Psoas muscle (tissue), 7 donors: ENCODE measurements at regions not wholly inside any gene's neighbourhood (a gene's known extent, or its start where the extent isn't known, plus 50 kb on each side); places are given as distances from the start of the nearest gene placed in this dataset.

Experiments used
- ATAC-seq, 4 donors: fragments of 200-7000 bp; cut with Tn5 transposase; one replicate each; pipeline ENCODE4 v1.9.1; 2020; ENCODE audit warnings: moderate library complexity in 3 of 4, mild to moderate bottlenecking in 2 of 4
- DNase-seq, 2 donors: peaks; one replicate each; pipeline ENCODE4 v3.0.0-alpha.2; 2020
- H3K27ac ChIP-seq: fragments of 200-600 bp; one replicate; pipeline ENCODE4 v1.8.0; 2022
- H3K27me3 ChIP-seq, 3 donors: fragments of 200-600 bp in 1 of 3; one replicate each; pipeline versions ENCODE4 v1.6.1 to v1.8.0; 2013 to 2022; ENCODE audit warnings: low read length in 2 of 3, mild to moderate bottlenecking in 2 of 3, moderate library complexity in 1 of 3; ENCODE audit not compliant: insufficient read depth in 3 of 3
- H3K36me3 ChIP-seq, 2 donors: fragments of 200-600 bp in 1 of 2; one replicate each; pipeline versions ENCODE4 v1.6.1 to v1.8.0; 2013 to 2022; ENCODE audit warnings: low read depth in 1 of 2, mild to moderate bottlenecking in 1 of 2, moderate library complexity in 1 of 2; ENCODE audit not compliant: insufficient read depth in 1 of 2
- H3K4me1 ChIP-seq: fragments of 200-600 bp; one replicate; pipeline ENCODE4 v1.8.0; 2022
- H3K4me3 ChIP-seq: fragments of 200-600 bp; one replicate; pipeline ENCODE4 v1.8.0; 2022; ENCODE audit warnings: mild to moderate bottlenecking
- H3K9me3 ChIP-seq: fragments of 200-600 bp; one replicate; pipeline ENCODE4 v1.8.0; 2022
- CTCF ChIP-seq: fragments of 200-600 bp; IDR thresholded peaks from one replicate; pipeline ENCODE4 v1.8.0; 2022; ENCODE audit warnings: antibody characterized with exemption
- WGBS, 3 donors: extraction: QIAGEN DNeasy Blood & Tissue Kit; methylation state at CpG; one replicate each; pipeline versions ENCODE4 v1.1.6 to v1.1.7; 2013; 5-methylcytosine and 5-hydroxymethylcytosine counted together
- intact Hi-C, 2 donors: fragments of 100-400 bp; cut with DNase I; formaldehyde crosslinking; loops; one replicate each; pipeline versions ENCODE4 v1.11.0 to v1.14.2; 2022
- donor health status: healthy with polysubstance abuse.
- donor health status: DM: no; HTN: no; CAD: no; lungs with moderate emphysema.
- donor health status: Bipolar disorder and iron deficiency.
- donor health status: healthy.
- donor health status: DM: yes; HTN: yes; CAD: no.
- donor health status: DM: no; HTN: no; CAD: no.
- donor health status: DM: yes; HTN: yes; CAD: no.

- intact Hi-C loops = no loop called here
- TF ChIP-seq CTCF = no peak
These were observed 103.4 kb upstream of the GRXCR1 start for GRCh38 chr4:42789041-42789567.

GRCh38 chr4:42787079-42787463, 105.4 kb upstream of the GRXCR1 start:
- Histone ChIP-seq H3K9me3 (no peaks in the 10 kb centered on the region), H3K27me3 (no peaks in the 10 kb centered on the region), H3K36me3 (no peaks in the 10 kb centered on the region), H3K4me1 (no peaks in the 10 kb centered on the region), H3K27ac (no peak overlapping the region), H3K4me3 (no peak overlapping the region)
- ATAC-seq (no peak), DNase-seq (no peak)
- TF ChIP-seq CTCF = no peak
- intact Hi-C loops = no loop called here
- WGBS, 3 donors = 78 to 100% (median 87%) methylated on average over 4 to 6 of the region's 6 CpGs

More at GRCh38 chr4:42789041-42789567, 103.4 kb upstream of the GRXCR1 start:
- Histone ChIP-seq H3K36me3 (no peaks in the 10 kb centered on the region), H3K27me3 (no peaks in the 10 kb centered on the region), H3K9me3 (no peaks in the 10 kb centered on the region), H3K4me1 (no peaks in the 10 kb centered on the region), H3K27ac (no peak overlapping the region), H3K4me3 (no peak overlapping the region)
- no peak for ATAC-seq
- DNase-seq = no peak
- WGBS, 3 donors = 72 to 82% (median 80%) methylated on average over 1 of the region's 1 CpG

GRCh38 chr4:42786350-42787078, 106.0 kb upstream of the GRXCR1 start:
- intact Hi-C loops = no loop called here
- Histone ChIP-seq H3K4me1 (no peaks in the 10 kb centered on the region), H3K27ac (no peak overlapping the region), H3K4me3 (no peak overlapping the region), H3K27me3 (no peaks in the 10 kb centered on the region), H3K36me3 (no peaks in the 10 kb centered on the region), H3K9me3 (no peaks in the 10 kb centered on the region)
- WGBS, 3 donors = 51 to 60% (median 53%) methylated on average over 6 of the region's 6 CpGs
- no peak for TF ChIP-seq CTCF
- ATAC-seq (no peak), DNase-seq (no peak)

GRCh38 chr4:42785817-42786216, 106.7 kb upstream of the GRXCR1 start:
- no peak for TF ChIP-seq CTCF
- ATAC-seq (no peak), DNase-seq (no peak)

More at GRCh38 chr4:42785817-42786216, 106.7 kb upstream of the GRXCR1 start:
- H3K4me3 ChIP-seq = no peak overlapping the region
- WGBS, 3 donors = 80 to 89% (median 83%) methylated on average over 5 of the region's 5 CpGs
- H3K27ac ChIP-seq = no peak overlapping the region
- intact Hi-C loops = loop anchor here in 1 of 2 donors (2.0 kb wide), 1 partner anchor 29 kb away; no protein-coding TSS in a partner anchor
- H3K4me1 ChIP-seq = no peaks in the 10 kb centered on the region
- no peaks in the 10 kb centered on the region for H3K36me3 ChIP-seq
- H3K9me3 ChIP-seq = no peaks in the 10 kb centered on the region
- H3K27me3 ChIP-seq = no peaks in the 10 kb centered on the region
